Activated naive CD4-positive, alpha-beta T cell treated with anti-CD3 and anti-CD28 coated beads, Interleukin-2, amount 10 ng/mL, durations not matched to agents 7 days and 5 days (primary cell): ENCODE measurements at regions not wholly inside any gene's neighbourhood (a gene's known extent, or its start where the extent isn't known, plus 50 kb on each side); places are given as distances from the start of the nearest gene placed in this dataset.

Experiments used
- CTCF ChIA-PET: fragments of 350-600 bp; sonication (Branson Sonifier 250); formaldehyde crosslinking; loops from one replicate; lab custom pipeline; 2021; ENCODE audit warnings: antibody characterized with exemption; lab: Charles Lee
- DNase-seq: peaks from one replicate; pipeline ENCODE4 v3.0.0-alpha.2; 2020
- H3K27ac Mint-ChIP-seq: one replicate; pipeline ENCODE4 v1.8.0; 2021; ENCODE audit warnings: mild to moderate bottlenecking, moderate library complexity, mixed read lengths
- H3K27me3 Mint-ChIP-seq: one replicate; pipeline ENCODE4 v1.8.0; 2021; ENCODE audit warnings: mild to moderate bottlenecking, mixed read lengths
- H3K36me3 Mint-ChIP-seq: one replicate; pipeline ENCODE4 v1.8.0; 2021; ENCODE audit warnings: mixed read lengths
- H3K4me1 Mint-ChIP-seq: one replicate; pipeline ENCODE4 v1.8.0; 2021; ENCODE audit warnings: mixed read lengths
- H3K4me3 Mint-ChIP-seq: one replicate; pipeline ENCODE4 v1.8.0; 2021; ENCODE audit warnings: mild to moderate bottlenecking, moderate library complexity, mixed read lengths
- H3K9me3 Mint-ChIP-seq: one replicate; pipeline ENCODE4 v1.8.0; 2021; ENCODE audit warnings: mixed read lengths

GRCh38 chr5:114634967-114635901, 273.4 kb downstream of the KCNN2 start:
- Mint-ChIP-seq H3K4me3 (no peak overlapping the region), H3K36me3 (no peaks in the 10 kb centered on the region), H3K4me1 (no peaks in the 10 kb centered on the region), H3K9me3 (peaks cover 3% of the 10 kb centered on the region), H3K27ac (no peak overlapping the region), H3K27me3 (no peaks in the 10 kb centered on the region)
- CTCF ChIA-PET, result no interaction called here
- no peak for DNase-seq

GRCh38 chr5:114634517-114634916, 272.6 kb downstream of the KCNN2 start:
- Mint-ChIP-seq H3K27me3 (no peaks in the 10 kb centered on the region), H3K9me3 (peaks cover 1% of the 10 kb centered on the region), H3K27ac (no peak overlapping the region), H3K4me3 (no peak overlapping the region), H3K4me1 (no peaks in the 10 kb centered on the region), H3K36me3 (no peaks in the 10 kb centered on the region)
- no peak for DNase-seq
- CTCF ChIA-PET, result no interaction called here

- Mint-ChIP-seq H3K27ac (no peak overlapping the region), H3K4me1 (no peaks in the 10 kb centered on the region), H3K9me3 (peaks cover 9% of the 10 kb centered on the region), H3K27me3 (no peaks in the 10 kb centered on the region), H3K4me3 (no peak overlapping the region), H3K36me3 (no peaks in the 10 kb centered on the region)
- no peak for DNase-seq
- CTCF ChIA-PET, result no interaction called here
These were observed 250.5 kb downstream of the KCNN2 start for GRCh38 chr5:114612406-114612805.

GRCh38 chr5:114581136-114581535, 219.3 kb downstream of the KCNN2 start:
- Mint-ChIP-seq H3K9me3 (peaks cover 3% of the 10 kb centered on the region), H3K4me1 (no peaks in the 10 kb centered on the region), H3K36me3 (no peaks in the 10 kb centered on the region), H3K4me3 (no peak overlapping the region), H3K27ac (no peak overlapping the region), H3K27me3 (no peaks in the 10 kb centered on the region)
- DNase-seq, result no peak
- CTCF ChIA-PET, result no interaction called here

- Mint-ChIP-seq H3K4me3 (no peak overlapping the region), H3K9me3 (peaks cover 5% of the 10 kb centered on the region), H3K36me3 (no peaks in the 10 kb centered on the region), H3K4me1 (no peaks in the 10 kb centered on the region), H3K27me3 (no peaks in the 10 kb centered on the region), H3K27ac (no peak overlapping the region)
- DNase-seq, result no peak
- CTCF ChIA-PET, result no interaction called here
These were observed 204.0 kb downstream of the KCNN2 start for GRCh38 chr5:114565871-114566270.

- no peaks in the 10 kb centered on the region for H3K27me3 Mint-ChIP-seq
- CTCF ChIA-PET, result no interaction called here
- no peak overlapping the region for H3K4me3 Mint-ChIP-seq
These were observed 203.3 kb downstream of the KCNN2 start for GRCh38 chr5:114565139-114565538.

GRCh38 chr5:114561415-114561814, 199.5 kb downstream of the KCNN2 start:
- CTCF ChIA-PET, result no interaction called here
- H3K36me3 Mint-ChIP-seq, result no peaks in the 10 kb centered on the region

More at GRCh38 chr5:114565139-114565538, 203.3 kb downstream of the KCNN2 start:
- H3K4me1 Mint-ChIP-seq, result no peaks in the 10 kb centered on the region
- no peak overlapping the region for H3K27ac Mint-ChIP-seq
- no peak for DNase-seq
- H3K36me3 Mint-ChIP-seq, result no peaks in the 10 kb centered on the region
- H3K9me3 Mint-ChIP-seq, result peaks cover 5% of the 10 kb centered on the region

More at GRCh38 chr5:114561415-114561814, 199.5 kb downstream of the KCNN2 start:
- DNase-seq, result no peak
- H3K9me3 Mint-ChIP-seq, result no peaks in the 10 kb centered on the region
- H3K4me3 Mint-ChIP-seq, result no peak overlapping the region
- H3K27ac Mint-ChIP-seq, result no peak overlapping the region
- no peaks in the 10 kb centered on the region for H3K27me3 Mint-ChIP-seq
- no peaks in the 10 kb centered on the region for H3K4me1 Mint-ChIP-seq
